Urinary bladder (tissue), 3 donors: ENCODE measurements at regions not wholly inside any gene's neighbourhood (a gene's known extent, or its start where the extent isn't known, plus 50 kb on each side); places are given as distances from the start of the nearest gene placed in this dataset.

ENCODE experiments used
- DNase-seq: peaks from one replicate; pipeline ENCODE4 v3.0.0-alpha.2; 2015; ENCODE audit errors: extremely low spot score
- H3K27ac ChIP-seq: one replicate; pipeline ENCODE4 v1.5.1; 2013; ENCODE audit warnings: low read depth, mild to moderate bottlenecking, moderate library complexity
- H3K36me3 ChIP-seq: one replicate; pipeline ENCODE4 v1.6.1; 2013; ENCODE audit warnings: mild to moderate bottlenecking, moderate library complexity; ENCODE audit not compliant: insufficient read depth
- H3K4me1 ChIP-seq: one replicate; pipeline ENCODE4 v1.6.1; 2013; ENCODE audit warnings: mild to moderate bottlenecking, moderate library complexity; ENCODE audit not compliant: insufficient read depth
- H3K4me3 ChIP-seq: one replicate; pipeline ENCODE4 v1.5.1; 2013; ENCODE audit warnings: low read depth, low read length
- WGBS: extraction: QIAGEN DNeasy Blood & Tissue Kit; methylation state at CpG from one replicate; pipeline ENCODE4 v1.1.7; 2013; 5-methylcytosine and 5-hydroxymethylcytosine counted together
- donor health status: healthy with polysubstance abuse.
- donor health status: healthy.

DNA sequence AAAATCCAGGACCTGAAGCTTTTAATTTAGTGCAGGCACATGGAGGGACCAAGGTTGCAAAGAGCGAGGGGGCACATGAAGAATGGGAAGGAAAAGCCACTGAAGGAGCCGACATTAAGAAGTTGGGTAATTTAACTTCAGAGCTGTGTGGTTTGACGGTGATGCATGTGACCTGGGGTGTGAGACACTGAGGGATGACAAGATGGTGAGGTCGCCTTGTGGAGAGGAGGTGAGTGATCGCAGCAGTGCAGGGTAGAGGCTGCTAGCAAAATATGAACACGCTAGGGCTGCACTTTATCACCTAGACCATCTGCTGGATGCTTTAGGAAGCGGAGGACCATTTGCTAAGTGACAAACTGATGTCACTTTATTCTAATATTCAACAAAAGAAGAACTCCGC is 339.0 kb upstream of the KIF2A start:
- H3K27ac ChIP-seq = no peak overlapping the region
- DNase-seq = no peak
- H3K36me3 ChIP-seq = no peaks in the 10 kb centered on the region
- 69% methylated on average over 8 of the region's 8 CpGs for WGBS
- H3K4me1 ChIP-seq = no peaks in the 10 kb centered on the region
- no peak overlapping the region for H3K4me3 ChIP-seq

DNA sequence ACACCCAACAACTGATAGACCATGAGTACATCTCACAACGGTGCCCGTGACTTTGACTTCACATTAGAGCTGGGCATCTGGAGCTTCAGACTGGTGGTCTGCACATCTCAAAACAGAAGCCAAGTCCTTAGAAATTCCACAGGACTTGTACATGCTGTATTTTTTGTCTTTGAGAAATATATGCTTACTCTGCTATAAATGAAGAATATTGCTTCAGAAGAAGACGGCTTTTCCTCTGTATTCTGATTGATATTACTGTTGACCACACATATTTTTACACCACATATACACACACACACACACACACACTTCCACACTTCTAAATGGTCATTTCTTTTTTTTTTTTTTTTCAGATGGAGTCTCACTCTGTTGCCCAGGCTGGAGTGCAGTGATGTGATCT is 338.3 kb upstream of the KIF2A start:
- 70% methylated on average over 3 of the region's 3 CpGs for WGBS
- no peaks in the 10 kb centered on the region for H3K36me3 ChIP-seq
- no peak overlapping the region for H3K4me3 ChIP-seq
- no peak overlapping the region for H3K27ac ChIP-seq
- H3K4me1 ChIP-seq = no peaks in the 10 kb centered on the region
- no peak for DNase-seq

DNA sequence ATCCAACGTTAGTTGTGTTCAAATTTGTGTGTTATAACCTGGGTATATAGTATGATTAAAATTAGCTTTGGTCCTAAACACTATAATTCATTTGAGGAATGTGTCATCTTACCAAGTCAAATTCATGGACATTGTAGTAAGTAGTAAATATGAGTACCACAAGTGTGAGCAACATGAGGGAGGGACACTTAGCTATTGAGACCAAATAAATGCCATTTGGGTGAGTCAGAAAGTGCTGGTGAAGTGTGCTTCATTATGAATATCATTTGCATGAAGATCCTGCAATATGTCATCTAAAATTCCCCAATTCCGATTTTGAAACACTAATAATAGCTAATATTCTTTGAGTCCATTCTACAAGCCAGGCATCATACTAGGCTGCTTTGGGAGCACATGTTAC is 336.7 kb upstream of the KIF2A start:
- Histone ChIP-seq H3K4me3 (no peak overlapping the region), H3K36me3 (no peaks in the 10 kb centered on the region), H3K27ac (no peak overlapping the region), H3K4me1 (no peaks in the 10 kb centered on the region)
- 86% methylated on average over 2 of the region's 2 CpGs for WGBS
- DNase-seq = no peak

DNA sequence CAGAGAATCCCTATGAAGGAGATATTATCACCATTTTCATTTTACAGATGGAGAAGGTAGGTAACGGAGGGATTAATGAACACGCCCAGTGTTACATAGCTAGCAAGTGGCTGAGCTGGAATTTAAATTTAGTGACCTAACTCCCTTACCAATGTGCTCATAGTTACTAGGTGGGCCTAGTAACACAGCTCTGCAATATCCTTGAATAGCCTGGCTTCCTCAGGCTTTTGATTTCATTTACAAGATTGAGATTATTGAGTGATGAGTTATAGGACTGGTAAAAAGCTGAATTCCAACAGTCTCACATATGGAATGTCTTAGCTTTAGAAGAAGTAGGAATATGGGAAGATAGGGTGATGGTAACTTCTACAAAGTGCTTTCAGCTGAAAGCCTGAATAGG is 336.3 kb upstream of the KIF2A start:
- no peaks in the 10 kb centered on the region for H3K36me3 ChIP-seq
- WGBS = 96% methylated on average over 2 of the region's 2 CpGs
- H3K4me1 ChIP-seq = no peaks in the 10 kb centered on the region
- H3K27ac ChIP-seq = no peak overlapping the region
- no peak overlapping the region for H3K4me3 ChIP-seq
- no peak for DNase-seq

DNA sequence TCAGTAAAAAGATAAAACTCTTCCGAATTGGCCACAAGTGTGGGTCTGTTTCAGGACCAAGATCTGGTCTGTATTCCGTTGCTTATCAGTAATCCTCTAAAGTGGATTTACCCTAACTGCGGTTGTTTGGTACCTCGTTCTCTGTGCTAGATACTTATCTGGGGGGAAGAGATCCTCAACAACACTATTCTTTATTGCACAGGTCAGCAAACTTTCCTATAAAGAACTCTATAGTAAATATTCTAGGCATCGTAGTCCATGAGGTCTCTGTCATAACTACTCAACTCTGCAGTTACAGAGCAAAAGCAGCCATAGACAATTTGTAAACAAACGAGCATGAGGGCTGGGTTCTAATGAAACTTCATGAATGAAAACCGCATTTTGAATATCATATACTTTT is 335.8 kb upstream of the KIF2A start:
- Histone ChIP-seq H3K27ac (no peak overlapping the region), H3K4me1 (no peaks in the 10 kb centered on the region), H3K36me3 (no peaks in the 10 kb centered on the region), H3K4me3 (no peak overlapping the region)
- DNase-seq = no peak
- 59% methylated on average over 7 of the region's 7 CpGs for WGBS

DNA sequence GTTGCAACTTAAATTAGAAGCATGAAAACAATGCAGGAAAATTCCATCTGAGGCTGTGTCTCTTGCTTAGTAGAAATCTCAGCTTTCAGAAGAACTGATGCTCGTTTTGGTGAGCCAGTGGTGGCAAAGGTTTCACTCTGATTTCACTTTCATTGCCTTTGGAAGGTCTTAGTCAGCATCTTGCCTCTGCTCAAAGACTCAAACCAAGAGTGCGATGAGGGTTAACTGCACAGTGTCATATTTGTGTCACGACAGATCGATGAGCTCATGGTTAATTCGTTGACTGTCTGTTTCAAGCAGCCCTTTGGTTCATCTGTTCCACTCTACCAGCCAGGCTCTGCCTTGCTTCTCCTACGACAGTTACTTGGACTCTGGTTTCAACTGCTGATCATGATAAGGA is 331.3 kb upstream of the KIF2A start:
- no peak overlapping the region for H3K4me3 ChIP-seq
- DNase-seq = no peak
- no peaks in the 10 kb centered on the region for H3K4me1 ChIP-seq
- H3K36me3 ChIP-seq = no peaks in the 10 kb centered on the region
- WGBS = 65% methylated on average over 6 of the region's 6 CpGs
- H3K27ac ChIP-seq = no peak overlapping the region

DNA sequence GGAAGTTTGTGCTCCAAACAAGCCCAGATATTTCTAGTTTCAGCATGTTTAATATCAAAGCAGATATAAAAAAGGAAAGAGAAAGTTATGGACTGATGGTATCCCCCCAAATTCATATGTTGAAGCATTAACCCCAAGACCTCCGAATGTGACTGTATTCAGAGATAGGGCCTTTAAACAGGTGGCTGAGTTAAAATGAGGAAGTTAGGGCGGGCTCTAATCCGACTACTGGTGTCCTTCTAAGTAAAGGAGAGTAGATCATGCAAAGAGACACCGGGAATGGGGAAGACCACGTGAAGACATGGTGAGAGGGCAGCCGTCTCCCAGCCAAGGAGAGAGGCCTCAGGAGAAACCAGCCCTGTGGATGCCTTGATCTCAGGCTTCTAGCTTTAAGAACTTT is 324.1 kb upstream of the KIF2A start:
- 79% methylated on average over 6 of the region's 6 CpGs for WGBS
- no peaks in the 10 kb centered on the region for H3K36me3 ChIP-seq
- DNase-seq = no peak
- no peak overlapping the region for H3K4me3 ChIP-seq
- no peaks in the 10 kb centered on the region for H3K4me1 ChIP-seq
- H3K27ac ChIP-seq = no peak overlapping the region

DNA sequence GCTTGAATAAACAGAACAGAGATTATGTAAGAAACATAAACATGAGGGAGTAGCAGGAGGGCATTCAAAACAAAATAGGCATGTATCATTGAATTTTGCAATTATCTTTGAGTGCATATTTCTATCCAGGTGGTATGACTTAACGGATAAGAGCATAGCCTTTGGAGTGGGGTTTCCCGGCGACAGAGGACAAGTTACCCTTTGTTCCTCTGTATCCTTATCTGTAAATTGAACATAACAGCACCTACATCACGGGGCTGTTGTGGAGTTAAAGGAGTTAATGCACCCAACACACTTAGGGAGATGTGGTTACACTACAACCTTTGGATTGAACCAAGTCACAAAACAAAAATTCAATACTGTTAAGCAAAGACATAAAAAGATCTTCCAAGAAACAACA is 314.6 kb upstream of the KIF2A start:
- no peaks in the 10 kb centered on the region for H3K36me3 ChIP-seq
- H3K27ac ChIP-seq = no peak overlapping the region
- WGBS = 69% methylated on average over 4 of the region's 4 CpGs
- no peaks in the 10 kb centered on the region for H3K4me1 ChIP-seq
- no peak overlapping the region for H3K4me3 ChIP-seq
- DNase-seq = no peak

DNA sequence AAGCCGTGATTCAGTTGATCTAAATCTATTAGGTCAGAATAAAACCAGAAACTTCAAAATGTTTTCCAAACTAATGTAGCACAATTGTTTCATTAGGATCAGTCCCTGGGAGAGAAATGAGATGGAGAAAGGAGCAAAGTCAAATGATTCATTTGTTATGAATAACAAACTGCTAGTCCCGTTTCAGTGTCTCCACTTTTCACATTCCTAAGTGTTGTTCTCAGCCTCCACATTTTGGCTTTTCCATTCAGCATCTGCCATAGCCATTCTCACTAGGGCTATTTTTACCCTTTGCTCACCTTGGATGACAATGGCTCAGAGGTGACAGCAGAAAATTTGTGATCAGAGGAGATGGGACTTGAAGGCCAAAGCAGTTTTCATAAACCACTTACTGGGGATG is 314.1 kb upstream of the KIF2A start:
- H3K4me1 ChIP-seq = no peaks in the 10 kb centered on the region
- no peak overlapping the region for H3K27ac ChIP-seq
- no peak overlapping the region for H3K4me3 ChIP-seq
- no peaks in the 10 kb centered on the region for H3K36me3 ChIP-seq
- DNase-seq = no peak
- WGBS = 53% methylated on average over 2 of the region's 2 CpGs

DNA sequence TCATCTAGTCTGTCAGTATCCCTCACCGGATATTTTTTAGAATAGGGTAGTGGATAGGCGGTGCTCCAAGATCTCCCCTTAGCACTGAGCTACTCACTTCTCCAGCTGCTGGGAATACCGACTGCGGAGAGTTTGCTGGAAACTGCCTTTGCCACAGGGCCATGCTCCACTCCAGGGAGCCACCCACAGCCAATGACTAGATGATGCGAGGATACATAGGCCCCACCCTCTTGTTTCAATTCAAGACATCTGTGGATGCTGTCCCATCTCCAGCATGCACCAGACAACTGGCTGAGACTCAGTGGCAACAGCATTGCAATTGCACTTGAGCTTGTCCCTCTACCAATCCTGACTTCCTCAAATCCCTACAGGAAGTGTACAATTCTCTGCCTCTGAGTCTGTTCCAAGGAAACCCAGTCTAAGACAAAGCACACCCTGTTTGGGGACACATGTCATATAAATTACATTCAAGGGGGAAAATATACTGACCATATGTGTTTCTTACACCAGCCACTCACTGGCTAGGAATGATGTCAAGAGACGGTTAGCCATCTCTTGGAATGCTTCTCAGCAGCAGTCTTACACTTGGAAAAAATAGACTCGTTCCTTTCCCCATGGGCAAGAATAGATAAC is 312.6 kb upstream of the KIF2A start:
- H3K36me3 ChIP-seq = no peaks in the 10 kb centered on the region
- WGBS = 77% methylated on average over 7 of the region's 7 CpGs
- DNase-seq = no peak

DNA sequence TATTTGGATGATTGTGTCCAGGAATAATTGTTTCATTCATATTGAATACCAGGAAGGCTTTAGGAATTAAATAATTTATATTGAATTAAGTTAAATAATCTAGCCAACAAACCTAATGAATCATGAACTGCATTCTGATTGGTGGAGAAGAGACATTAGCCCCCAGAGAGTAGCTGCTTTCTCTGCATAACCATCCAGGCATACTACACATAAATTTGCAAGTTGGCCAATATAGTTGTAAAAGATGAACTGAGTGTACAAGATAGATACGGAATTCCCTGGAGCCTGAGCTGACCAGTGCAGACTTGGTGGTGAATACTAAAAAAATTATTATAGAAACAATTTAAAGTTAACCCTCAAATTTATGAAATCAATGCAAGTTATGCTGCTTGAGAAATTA is 311.8 kb upstream of the KIF2A start:
- Histone ChIP-seq H3K36me3 (no peaks in the 10 kb centered on the region), H3K4me1 (no peaks in the 10 kb centered on the region), H3K27ac (no peak overlapping the region), H3K4me3 (no peak overlapping the region)
- WGBS = 58% methylated on average over 1 of the region's 1 CpG
- no peak for DNase-seq

More for the DNA sequence above, 312.6 kb upstream of the KIF2A start:
- no peaks in the 10 kb centered on the region for H3K4me1 ChIP-seq
- H3K4me3 ChIP-seq = no peak overlapping the region
- no peak overlapping the region for H3K27ac ChIP-seq

DNA sequence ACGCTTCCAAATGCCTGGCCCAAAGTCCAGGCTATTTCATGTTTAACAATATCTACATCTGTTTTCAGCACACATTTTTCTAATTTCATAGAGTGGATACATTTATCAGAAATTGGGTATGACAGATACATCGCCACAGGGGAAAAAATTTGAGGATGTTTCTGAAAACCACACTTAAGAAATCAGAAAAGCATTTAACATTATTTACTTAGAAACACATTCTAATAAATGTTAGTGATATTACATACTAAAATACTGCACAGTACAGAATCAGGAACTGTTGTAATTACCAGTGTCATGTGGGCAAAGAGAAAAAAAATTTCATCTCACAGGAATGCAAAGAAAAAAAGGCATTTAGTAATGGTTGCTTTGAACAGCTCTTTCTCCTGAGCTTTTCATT is 310.5 kb upstream of the KIF2A start:
- no peak for DNase-seq
- Histone ChIP-seq H3K36me3 (no peaks in the 10 kb centered on the region), H3K4me1 (no peaks in the 10 kb centered on the region), H3K4me3 (no peak overlapping the region), H3K27ac (no peak overlapping the region)
- 94% methylated on average over 2 of the region's 2 CpGs for WGBS

DNA sequence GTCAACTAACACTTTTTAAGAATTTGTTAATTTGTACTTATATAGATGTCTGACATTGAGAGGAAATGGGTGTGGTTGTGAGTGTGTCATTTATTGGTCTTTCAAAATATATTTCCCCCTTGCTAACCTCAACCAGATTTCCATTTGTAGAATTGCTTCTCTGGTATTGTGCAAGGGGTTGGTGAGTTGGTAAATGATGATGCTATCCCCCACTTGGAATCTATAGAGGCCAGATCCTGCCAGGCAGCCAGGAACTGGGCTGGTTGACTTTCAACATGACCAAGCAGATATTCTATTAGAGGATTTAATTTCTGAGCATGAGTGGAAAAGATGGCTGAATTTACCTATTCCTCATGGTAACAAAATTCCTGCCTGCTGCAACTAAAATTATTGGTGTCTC is 306.6 kb upstream of the KIF2A start:
- Histone ChIP-seq H3K27ac (no peak overlapping the region), H3K4me3 (no peak overlapping the region), H3K36me3 (no peaks in the 10 kb centered on the region), H3K4me1 (no peaks in the 10 kb centered on the region)
- no peak for DNase-seq

DNA sequence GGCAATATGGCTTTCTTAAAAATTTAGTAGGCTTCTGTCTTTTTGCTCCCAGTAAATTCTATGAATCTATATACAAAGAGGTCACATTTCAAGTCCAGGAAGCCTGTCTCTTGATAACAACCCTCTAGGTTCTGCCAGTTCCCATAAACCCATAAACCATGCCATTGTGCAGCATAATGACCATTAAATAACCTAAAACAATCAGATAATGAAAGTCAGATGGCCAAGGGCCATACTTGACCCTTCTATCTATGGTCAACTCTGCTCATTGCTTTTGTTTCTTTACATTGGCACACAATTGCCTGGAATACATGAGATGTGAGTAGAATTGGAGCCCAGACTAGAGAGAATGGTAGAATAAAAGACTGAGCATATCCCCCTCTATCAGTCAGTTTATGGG is 305.4 kb upstream of the KIF2A start:
- Histone ChIP-seq H3K4me3 (no peak overlapping the region), H3K27ac (no peak overlapping the region), H3K4me1 (no peaks in the 10 kb centered on the region), H3K36me3 (no peaks in the 10 kb centered on the region)
- no peak for DNase-seq

DNA sequence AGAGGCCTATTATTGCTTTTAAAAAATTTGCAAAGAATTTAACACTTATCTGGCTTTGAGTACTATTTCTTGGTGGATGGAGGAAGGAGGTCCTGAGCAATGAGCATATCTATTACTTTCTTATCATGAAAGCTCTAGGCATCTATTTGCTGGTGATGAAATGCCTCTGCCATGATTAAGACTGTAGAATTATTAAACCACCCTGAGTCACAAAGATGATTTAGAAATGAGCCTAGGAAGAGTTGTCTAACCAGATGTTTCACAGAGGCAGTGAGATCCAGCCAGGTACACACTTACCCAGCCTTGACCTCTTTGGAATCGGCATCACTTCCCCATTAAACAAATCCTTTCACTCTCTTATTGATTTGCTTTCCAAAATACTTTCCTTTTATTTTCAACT is 304.4 kb upstream of the KIF2A start:
- WGBS = 86% methylated on average over 1 of the region's 1 CpG
- no peaks in the 10 kb centered on the region for H3K36me3 ChIP-seq
- no peaks in the 10 kb centered on the region for H3K4me1 ChIP-seq
- no peak overlapping the region for H3K4me3 ChIP-seq
- DNase-seq = no peak
- no peak overlapping the region for H3K27ac ChIP-seq
